ENCODE measurements at regions not wholly inside any gene's neighbourhood (a gene's known extent, or its start where the extent isn't known, plus 50 kb on each side); places are given as distances from the start of the nearest gene placed in this dataset.
A peak's percentile ranks its signal among the peaks of the same experiment; 100 is the strongest.

DNA sequence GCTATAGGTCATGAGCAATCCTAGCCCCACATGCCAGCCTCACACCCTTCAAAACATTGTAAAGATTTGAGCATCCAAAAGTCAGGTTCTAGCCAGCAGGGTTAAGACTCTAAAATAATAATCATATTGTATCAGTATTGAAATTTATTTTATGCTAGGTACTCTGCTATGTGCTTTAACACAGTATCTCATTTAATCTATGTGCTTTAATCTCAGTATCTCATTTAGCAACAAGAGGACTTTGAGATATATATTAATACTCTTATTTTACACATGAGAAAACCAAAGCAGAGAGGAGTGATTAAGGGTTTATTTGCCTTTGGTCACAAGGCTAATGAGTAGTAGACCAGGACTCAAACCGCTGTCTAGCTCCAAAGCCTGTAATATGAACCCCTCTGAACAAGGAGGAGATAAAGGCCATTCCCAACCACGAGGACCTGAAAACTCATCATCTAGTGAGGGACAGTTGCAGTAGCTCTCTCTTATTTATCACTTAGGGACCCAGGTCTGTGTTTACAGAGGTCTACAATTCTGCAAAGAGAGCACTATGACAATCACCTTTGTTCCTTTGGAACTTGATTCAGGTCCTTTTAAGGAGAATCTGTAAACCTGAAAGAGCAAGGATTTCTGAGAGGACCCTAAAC, 116.5 kb upstream of the SERTAD2 start (continued):
- TF ChIP-seq, protein P1, sequence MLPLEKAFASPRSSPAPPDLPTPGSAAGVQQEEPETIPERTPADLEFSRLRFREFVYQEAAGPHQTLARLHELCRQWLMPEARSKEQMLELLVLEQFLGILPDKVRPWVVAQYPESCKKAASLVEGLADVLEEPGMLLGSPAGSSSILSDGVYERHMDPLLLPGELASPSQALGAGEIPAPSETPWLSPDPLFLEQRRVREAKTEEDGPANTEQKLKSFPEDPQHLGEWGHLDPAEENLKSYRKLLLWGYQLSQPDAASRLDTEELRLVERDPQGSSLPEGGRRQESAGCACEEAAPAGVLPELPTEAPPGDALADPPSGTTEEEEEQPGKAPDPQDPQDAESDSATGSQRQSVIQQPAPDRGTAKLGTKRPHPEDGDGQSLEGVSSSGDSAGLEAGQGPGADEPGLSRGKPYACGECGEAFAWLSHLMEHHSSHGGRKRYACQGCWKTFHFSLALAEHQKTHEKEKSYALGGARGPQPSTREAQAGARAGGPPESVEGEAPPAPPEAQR (tag by site-specific recombination; IDR thresholded peaks at IDR 0.05): no peak
- TF ChIP-seq ZNF169 (tag by site-specific recombination; IDR thresholded peaks at IDR 0.05) (no peak), REPIN1 (tag by site-specific recombination; IDR thresholded peaks at IDR 0.05; ENCODE audit: low read depth) (no peak), ZNF664 (tag by site-specific recombination; IDR thresholded peaks at IDR 0.05) (peak; percentile 99), ZNF701 (tag by site-specific recombination; IDR thresholded peaks at IDR 0.05) (no peak), ZSCAN16 (tag by site-specific recombination; IDR thresholded peaks at IDR 0.05) (no peak), ZNF175 (tag by site-specific recombination; IDR thresholded peaks at IDR 0.05) (no peak), ZNF558 (tag by site-specific recombination; IDR thresholded peaks at IDR 0.05) (no peak)
- TF ChIP-seq, protein P2, sequence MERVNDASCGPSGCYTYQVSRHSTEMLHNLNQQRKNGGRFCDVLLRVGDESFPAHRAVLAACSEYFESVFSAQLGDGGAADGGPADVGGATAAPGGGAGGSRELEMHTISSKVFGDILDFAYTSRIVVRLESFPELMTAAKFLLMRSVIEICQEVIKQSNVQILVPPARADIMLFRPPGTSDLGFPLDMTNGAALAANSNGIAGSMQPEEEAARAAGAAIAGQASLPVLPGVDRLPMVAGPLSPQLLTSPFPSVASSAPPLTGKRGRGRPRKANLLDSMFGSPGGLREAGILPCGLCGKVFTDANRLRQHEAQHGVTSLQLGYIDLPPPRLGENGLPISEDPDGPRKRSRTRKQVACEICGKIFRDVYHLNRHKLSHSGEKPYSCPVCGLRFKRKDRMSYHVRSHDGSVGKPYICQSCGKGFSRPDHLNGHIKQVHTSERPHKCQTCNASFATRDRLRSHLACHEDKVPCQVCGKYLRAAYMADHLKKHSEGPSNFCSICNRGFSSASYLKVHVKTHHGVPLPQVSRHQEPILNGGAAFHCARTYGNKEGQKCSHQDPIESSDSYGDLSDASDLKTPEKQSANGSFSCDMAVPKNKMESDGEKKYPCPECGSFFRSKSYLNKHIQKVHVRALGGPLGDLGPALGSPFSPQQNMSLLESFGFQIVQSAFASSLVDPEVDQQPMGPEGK (tag by site-specific recombination; IDR thresholded peaks at IDR 0.05): no peak
- TF ChIP-seq, protein P3, sequence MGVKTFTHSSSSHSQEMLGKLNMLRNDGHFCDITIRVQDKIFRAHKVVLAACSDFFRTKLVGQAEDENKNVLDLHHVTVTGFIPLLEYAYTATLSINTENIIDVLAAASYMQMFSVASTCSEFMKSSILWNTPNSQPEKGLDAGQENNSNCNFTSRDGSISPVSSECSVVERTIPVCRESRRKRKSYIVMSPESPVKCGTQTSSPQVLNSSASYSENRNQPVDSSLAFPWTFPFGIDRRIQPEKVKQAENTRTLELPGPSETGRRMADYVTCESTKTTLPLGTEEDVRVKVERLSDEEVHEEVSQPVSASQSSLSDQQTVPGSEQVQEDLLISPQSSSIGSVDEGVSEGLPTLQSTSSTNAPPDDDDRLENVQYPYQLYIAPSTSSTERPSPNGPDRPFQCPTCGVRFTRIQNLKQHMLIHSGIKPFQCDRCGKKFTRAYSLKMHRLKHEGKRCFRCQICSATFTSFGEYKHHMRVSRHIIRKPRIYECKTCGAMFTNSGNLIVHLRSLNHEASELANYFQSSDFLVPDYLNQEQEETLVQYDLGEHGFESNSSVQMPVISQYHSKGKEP (tag by site-specific recombination; IDR thresholded peaks at IDR 0.05): no peak
- TF ChIP-seq, protein P4, sequence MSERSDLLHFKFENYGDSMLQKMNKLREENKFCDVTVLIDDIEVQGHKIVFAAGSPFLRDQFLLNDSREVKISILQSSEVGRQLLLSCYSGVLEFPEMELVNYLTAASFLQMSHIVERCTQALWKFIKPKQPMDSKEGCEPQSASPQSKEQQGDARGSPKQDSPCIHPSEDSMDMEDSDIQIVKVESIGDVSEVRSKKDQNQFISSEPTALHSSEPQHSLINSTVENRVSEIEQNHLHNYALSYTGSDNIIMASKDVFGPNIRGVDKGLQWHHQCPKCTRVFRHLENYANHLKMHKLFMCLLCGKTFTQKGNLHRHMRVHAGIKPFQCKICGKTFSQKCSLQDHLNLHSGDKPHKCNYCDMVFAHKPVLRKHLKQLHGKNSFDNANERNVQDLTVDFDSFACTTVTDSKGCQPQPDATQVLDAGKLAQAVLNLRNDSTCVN (tag by site-specific recombination; optimal IDR thresholded peaks at IDR 0.05): no peak

DNA sequence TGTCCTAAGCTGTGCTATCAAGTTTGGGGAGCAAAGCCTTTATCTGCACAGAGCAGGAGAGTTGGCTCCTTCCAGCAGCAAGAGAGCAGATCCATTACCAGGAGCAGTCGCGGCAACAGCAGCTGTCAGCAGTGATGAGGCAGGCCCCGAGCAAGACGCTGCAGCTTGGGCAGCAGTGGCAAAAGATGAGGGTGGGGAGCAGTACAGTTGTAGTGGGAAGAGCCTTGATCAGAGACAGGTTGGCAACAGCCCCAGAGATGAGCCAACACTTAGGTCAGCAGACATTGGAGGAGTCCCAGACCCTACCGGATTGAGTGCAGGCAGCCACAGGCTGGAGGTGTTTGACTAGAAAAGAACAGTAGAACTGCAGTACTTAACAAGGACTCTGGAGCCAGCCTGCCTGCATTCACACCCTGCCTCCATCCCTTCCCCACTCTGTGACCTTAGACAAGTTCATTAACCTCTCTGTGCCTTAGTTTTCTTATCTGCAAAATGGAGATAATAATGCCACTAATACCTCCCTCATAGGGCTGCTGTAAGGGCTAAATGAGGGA, 117.1 kb upstream of the SERTAD2 start:
- Histone ChIP-seq H3K4me1 (ENCODE audit: control insufficient read depth, insufficient read depth, low read length) (peaks cover 9% of the 10 kb centered on the region), H3K36me3 (ENCODE audit: control insufficient read depth in 2 of 2, insufficient read depth in 1 of 2, low read length in 2 of 2) (no peaks in the 10 kb centered on the region), H3K4me3 (ENCODE audit: low read depth, low read length) (no peak overlapping the region), H3K27ac (ENCODE audit: extremely low read depth, low read depth, low read length) (no peak overlapping the region), H3K9me3 (ENCODE audit: control insufficient read depth, insufficient read depth, low read depth, low read length) (no peaks in the 10 kb centered on the region)
- POLR2A ChIA-PET: interaction anchor here (1.1 to 4.1 kb wide), 3 partner anchors 9 to 117 kb away, joined by 4 to 78 read pairs (median 7); partner anchors contain the start of gene SERTAD2
- CTCF ChIA-PET: interaction anchor here (0.6 to 1.5 kb wide), 4 partner anchors 10 to 125 kb away, joined by 3 to 6 read pairs (median 4); no protein-coding TSS in a partner anchor
- peak; percentile 48 for TF ChIP-seq ZNF341 (tag by site-specific recombination; IDR thresholded peaks at IDR 0.05; ENCODE audit: low read depth)
- 0 out of 2 replicates have a peak, but pooled peaks have one; percentile 8 for TF ChIP-seq ZNF768 (tag by site-specific recombination; IDR thresholded peaks at IDR 0.05)
- TF ChIP-seq, protein P5, sequence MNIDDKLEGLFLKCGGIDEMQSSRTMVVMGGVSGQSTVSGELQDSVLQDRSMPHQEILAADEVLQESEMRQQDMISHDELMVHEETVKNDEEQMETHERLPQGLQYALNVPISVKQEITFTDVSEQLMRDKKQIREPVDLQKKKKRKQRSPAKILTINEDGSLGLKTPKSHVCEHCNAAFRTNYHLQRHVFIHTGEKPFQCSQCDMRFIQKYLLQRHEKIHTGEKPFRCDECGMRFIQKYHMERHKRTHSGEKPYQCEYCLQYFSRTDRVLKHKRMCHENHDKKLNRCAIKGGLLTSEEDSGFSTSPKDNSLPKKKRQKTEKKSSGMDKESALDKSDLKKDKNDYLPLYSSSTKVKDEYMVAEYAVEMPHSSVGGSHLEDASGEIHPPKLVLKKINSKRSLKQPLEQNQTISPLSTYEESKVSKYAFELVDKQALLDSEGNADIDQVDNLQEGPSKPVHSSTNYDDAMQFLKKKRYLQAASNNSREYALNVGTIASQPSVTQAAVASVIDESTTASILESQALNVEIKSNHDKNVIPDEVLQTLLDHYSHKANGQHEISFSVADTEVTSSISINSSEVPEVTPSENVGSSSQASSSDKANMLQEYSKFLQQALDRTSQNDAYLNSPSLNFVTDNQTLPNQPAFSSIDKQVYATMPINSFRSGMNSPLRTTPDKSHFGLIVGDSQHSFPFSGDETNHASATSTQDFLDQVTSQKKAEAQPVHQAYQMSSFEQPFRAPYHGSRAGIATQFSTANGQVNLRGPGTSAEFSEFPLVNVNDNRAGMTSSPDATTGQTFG (tag by site-specific recombination; IDR thresholded peaks at IDR 0.05; ENCODE audit: borderline replicate concordance): no peak
- 0 out of 2 replicates have a peak, but pooled peaks have one; percentile 9 for TF ChIP-seq ZFHX2 (tag by site-specific recombination; conservative IDR thresholded peaks at IDR 0.05)
- TF ChIP-seq ZNF792 (tag by site-specific recombination; IDR thresholded peaks at IDR 0.05): no peak
- no peak for TF ChIP-seq ZNF747 (tag by site-specific recombination; IDR thresholded peaks at IDR 0.05)
- TF ChIP-seq, protein P6, sequence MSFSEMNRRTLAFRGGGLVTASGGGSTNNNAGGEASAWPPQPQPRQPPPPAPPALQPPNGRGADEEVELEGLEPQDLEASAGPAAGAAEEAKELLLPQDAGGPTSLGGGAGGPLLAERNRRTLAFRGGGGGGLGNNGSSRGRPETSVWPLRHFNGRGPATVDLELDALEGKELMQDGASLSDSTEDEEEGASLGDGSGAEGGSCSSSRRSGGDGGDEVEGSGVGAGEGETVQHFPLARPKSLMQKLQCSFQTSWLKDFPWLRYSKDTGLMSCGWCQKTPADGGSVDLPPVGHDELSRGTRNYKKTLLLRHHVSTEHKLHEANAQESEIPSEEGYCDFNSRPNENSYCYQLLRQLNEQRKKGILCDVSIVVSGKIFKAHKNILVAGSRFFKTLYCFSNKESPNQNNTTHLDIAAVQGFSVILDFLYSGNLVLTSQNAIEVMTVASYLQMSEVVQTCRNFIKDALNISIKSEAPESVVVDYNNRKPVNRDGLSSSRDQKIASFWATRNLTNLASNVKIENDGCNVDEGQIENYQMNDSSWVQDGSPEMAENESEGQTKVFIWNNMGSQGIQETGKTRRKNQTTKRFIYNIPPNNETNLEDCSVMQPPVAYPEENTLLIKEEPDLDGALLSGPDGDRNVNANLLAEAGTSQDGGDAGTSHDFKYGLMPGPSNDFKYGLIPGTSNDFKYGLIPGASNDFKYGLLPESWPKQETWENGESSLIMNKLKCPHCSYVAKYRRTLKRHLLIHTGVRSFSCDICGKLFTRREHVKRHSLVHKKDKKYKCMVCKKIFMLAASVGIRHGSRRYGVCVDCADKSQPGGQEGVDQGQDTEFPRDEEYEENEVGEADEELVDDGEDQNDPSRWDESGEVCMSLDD (tag by site-specific recombination; IDR thresholded peaks at IDR 0.05): no peak
- no peak for TF ChIP-seq ZNF416 (tag by site-specific recombination; IDR thresholded peaks at IDR 0.05)
- no peak for TF ChIP-seq ZNF16 (tag by site-specific recombination; IDR thresholded peaks at IDR 0.05; ENCODE audit: low read depth)
- no peak for TF ChIP-seq ZNF138 (tag by site-specific recombination; IDR thresholded peaks at IDR 0.05; ENCODE audit: borderline replicate concordance)
- no peak for TF ChIP-seq KLF8 (tag by site-specific recombination; IDR thresholded peaks at IDR 0.05)
- TF ChIP-seq ZNF785 (tag by site-specific recombination; IDR thresholded peaks at IDR 0.05): no peak

Measured in HEK293 (cell line).